ENCODE measurements at regions not wholly inside any gene's neighbourhood (a gene's known extent, or its start where the extent isn't known, plus 50 kb on each side); places are given as distances from the start of the nearest gene placed in this dataset.
A peak's percentile ranks its signal among the peaks of the same experiment; 100 is the strongest.

DNA sequence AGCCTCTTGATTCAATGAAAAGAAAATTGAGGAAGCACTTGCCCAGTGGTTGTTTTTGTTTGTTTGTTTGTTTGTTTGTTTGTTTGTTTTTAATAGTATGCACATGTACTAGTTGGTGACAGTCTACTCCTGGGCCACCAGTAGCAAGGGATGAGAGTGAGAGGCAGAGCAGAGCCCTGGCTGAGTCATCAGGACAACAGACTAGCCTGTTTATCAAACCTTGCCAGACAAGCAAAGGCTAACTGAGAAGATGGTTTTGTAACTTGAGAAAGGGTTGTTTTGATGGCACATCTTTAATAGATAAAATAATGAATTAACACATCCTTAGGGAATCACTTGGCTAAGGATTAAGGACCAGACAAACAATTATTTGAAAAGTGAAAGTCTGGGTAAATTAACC, 78.1 kb downstream of the INHBA start:
- peaks cover 0 to 4% (median 0%) of the 10 kb centered on the region in 3 experiments; a peak in 4 of 7 replicates for H3K36me3 Mint-ChIP-seq (ENCODE audit: insufficient read depth in 1 of 3, low read depth in 3 of 3)

More for the DNA sequence above, 78.1 kb downstream of the INHBA start:
- H3K4me1 ChIP-seq (ENCODE audit: insufficient read depth, low read length), result peaks cover 2% of the 10 kb centered on the region; the same call in 1 of the 2 replicates
- no peak overlapping the region for H2BK120ac ChIP-seq (ENCODE audit: low read depth, low read length, poor library complexity, severe bottlenecking)
- Mint-ChIP-seq H3K27me3 (ENCODE audit: low read depth) (no peaks in the 10 kb centered on the region), H3K4me1 (peaks cover 47 to 51% of the 10 kb centered on the region in 2 experiments), H3K9me3 (no peaks in the 10 kb centered on the region; a peak in 2 of 5 replicates), H3K4me3 (no peak overlapping the region), H3K27ac (0 out of 7 replicates have a peak overlapping the region, but pooled peaks of 1 of the 3 experiments have one; percentile 23)
- no peak overlapping the region for H3K9ac ChIP-seq (ENCODE audit: extremely low read depth, insufficient read length, low read length)
- H4K8ac ChIP-seq (replicated peaks; ENCODE audit: insufficient read length, low read depth, low read length), result no peak overlapping the region
- H2BK5ac ChIP-seq (ENCODE audit: insufficient read length, low read length), result no peak overlapping the region
- H4K91ac ChIP-seq (ENCODE audit: insufficient read length, low read depth, low read length), result no peak overlapping the region
- no peak overlapping the region for H4K5ac ChIP-seq (ENCODE audit: insufficient read length, low read depth, low read length)
- no peak overlapping the region for H3K4ac ChIP-seq (ENCODE audit: low read depth, low read length)
- TF ChIP-seq, protein P1, sequence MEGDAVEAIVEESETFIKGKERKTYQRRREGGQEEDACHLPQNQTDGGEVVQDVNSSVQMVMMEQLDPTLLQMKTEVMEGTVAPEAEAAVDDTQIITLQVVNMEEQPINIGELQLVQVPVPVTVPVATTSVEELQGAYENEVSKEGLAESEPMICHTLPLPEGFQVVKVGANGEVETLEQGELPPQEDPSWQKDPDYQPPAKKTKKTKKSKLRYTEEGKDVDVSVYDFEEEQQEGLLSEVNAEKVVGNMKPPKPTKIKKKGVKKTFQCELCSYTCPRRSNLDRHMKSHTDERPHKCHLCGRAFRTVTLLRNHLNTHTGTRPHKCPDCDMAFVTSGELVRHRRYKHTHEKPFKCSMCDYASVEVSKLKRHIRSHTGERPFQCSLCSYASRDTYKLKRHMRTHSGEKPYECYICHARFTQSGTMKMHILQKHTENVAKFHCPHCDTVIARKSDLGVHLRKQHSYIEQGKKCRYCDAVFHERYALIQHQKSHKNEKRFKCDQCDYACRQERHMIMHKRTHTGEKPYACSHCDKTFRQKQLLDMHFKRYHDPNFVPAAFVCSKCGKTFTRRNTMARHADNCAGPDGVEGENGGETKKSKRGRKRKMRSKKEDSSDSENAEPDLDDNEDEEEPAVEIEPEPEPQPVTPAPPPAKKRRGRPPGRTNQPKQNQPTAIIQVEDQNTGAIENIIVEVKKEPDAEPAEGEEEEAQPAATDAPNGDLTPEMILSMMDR (conservative IDR thresholded peaks at IDR 0.05), result no peak
- no peaks in the 10 kb centered on the region for H4K20me1 ChIP-seq (ENCODE audit: control insufficient read depth, insufficient read depth, insufficient read length)
- no peak overlapping the region for H3K18ac ChIP-seq (ENCODE audit: insufficient read length, low read depth, low read length)
- no peak overlapping the region for H2AFZ ChIP-seq (ENCODE audit: low read length)
- no peak overlapping the region for H2AK5ac ChIP-seq (ENCODE audit: insufficient read length, low read length)
- no peak for DNase-seq
- no peak overlapping the region for H3K4me2 ChIP-seq (ENCODE audit: insufficient read depth, insufficient read length, low read length)
- no peak overlapping the region for H3K14ac ChIP-seq (ENCODE audit: insufficient read depth, low read length)
- H3K27me3 ChIP-seq (ENCODE audit: insufficient read depth, low read length), result no peaks in the 10 kb centered on the region
- no peak overlapping the region for H3K23ac ChIP-seq (ENCODE audit: insufficient read length, low read depth, low read length)
- no peak overlapping the region for H2BK20ac ChIP-seq (ENCODE audit: low read depth, low read length, poor library complexity, severe bottlenecking)
- no peaks in the 10 kb centered on the region for H3K23me2 ChIP-seq (ENCODE audit: insufficient read length, low read depth, low read length, poor library complexity, severe bottlenecking)
- H2BK12ac ChIP-seq (ENCODE audit: insufficient read length, low read depth, low read length), result no peak overlapping the region
- H3K27ac ChIP-seq (ENCODE audit: insufficient read length, low read depth, low read length), result no peak overlapping the region
- no peak overlapping the region for H3K56ac ChIP-seq (ENCODE audit: insufficient read length, low read depth, low read length)
- H3K9me3 ChIP-seq (ENCODE audit: control insufficient read depth, low read depth, low read length), result no peaks in the 10 kb centered on the region
- H3K79me2 ChIP-seq (ENCODE audit: insufficient read depth, low read length), result no peaks in the 10 kb centered on the region
- H2BK15ac ChIP-seq (ENCODE audit: low read depth, low read length), result no peak overlapping the region
- no peaks in the 10 kb centered on the region for H3K79me1 ChIP-seq (ENCODE audit: insufficient read depth, low read depth, low read length, poor library complexity, severe bottlenecking)
- H3T11ph ChIP-seq (ENCODE audit: low read length), result no peak overlapping the region

Data from H9 (cell line).